Astrocyte of the cerebellum (primary cell): ENCODE measurements at regions not wholly inside any gene's neighbourhood (a gene's known extent, or its start where the extent isn't known, plus 50 kb on each side); places are given as distances from the start of the nearest gene placed in this dataset.

Experiments
- DNase-seq: peaks from one replicate; pipeline ENCODE4 v3.0.0-alpha.2; 2011; ENCODE audit warnings: low read depth
- H3K4me3 ChIP-seq: 2 replicates; pipeline ENCODE4 v1.5.1; 2011; ENCODE audit warnings: mild to moderate bottlenecking, low read depth, low read length, moderate library complexity
- in situ Hi-C: cut with HindIII; loops from 2 replicates; pipeline ENCODE4 v1.10.0; 2017; ENCODE audit warnings: low sequenced_read_pairs
- TF ChIP-seq, protein P1 (sequence below): IDR thresholded peaks from 2 replicates; pipeline ENCODE4 v1.5.1; 2012; ENCODE audit warnings: low read length, low read depth, moderate library complexity, mild to moderate bottlenecking; ENCODE audit errors: missing control alignments

DNA sequence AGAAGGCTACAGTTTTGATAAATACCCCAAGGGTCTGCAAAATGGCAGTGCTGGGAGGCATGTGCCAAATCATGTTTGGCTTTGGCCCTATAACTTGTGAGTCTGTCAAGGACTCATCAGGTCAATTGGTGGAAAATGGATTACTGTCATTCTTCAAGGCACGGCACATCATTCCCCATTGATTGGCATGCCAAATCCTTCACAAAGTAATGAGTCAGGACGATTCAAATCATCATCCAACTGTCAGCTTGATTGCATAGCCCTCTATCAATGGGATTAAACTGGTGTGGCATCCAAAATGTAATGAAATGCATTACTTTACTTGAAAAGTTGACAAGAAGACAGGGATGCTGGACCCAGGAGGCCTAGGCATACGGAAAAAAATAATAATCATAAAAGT lies 441.6 kb upstream of the PIK3C3 start:
- no peak for DNase-seq
- TF ChIP-seq, protein P1, sequence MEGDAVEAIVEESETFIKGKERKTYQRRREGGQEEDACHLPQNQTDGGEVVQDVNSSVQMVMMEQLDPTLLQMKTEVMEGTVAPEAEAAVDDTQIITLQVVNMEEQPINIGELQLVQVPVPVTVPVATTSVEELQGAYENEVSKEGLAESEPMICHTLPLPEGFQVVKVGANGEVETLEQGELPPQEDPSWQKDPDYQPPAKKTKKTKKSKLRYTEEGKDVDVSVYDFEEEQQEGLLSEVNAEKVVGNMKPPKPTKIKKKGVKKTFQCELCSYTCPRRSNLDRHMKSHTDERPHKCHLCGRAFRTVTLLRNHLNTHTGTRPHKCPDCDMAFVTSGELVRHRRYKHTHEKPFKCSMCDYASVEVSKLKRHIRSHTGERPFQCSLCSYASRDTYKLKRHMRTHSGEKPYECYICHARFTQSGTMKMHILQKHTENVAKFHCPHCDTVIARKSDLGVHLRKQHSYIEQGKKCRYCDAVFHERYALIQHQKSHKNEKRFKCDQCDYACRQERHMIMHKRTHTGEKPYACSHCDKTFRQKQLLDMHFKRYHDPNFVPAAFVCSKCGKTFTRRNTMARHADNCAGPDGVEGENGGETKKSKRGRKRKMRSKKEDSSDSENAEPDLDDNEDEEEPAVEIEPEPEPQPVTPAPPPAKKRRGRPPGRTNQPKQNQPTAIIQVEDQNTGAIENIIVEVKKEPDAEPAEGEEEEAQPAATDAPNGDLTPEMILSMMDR = no peak
- in situ Hi-C loops = no loop called here
- H3K4me3 ChIP-seq = no peak overlapping the region

DNA sequence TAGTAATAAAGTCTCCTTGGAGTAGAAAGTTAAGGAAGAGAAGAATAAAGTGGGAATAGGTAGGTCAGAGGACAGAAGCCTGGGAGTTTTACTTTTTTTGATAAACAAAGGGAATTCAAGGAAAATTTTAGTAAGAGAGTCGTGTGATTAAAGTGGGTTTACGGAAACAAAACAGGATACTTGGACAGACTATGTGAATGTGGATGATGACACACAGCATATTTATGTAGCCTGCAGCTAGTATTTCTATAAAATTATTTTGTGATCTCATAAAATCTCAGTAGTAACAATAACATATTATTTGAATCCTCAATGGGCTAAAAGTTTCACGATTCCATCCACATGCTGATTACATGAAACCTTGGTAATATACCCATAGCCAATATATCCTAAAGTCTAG lies 450.7 kb upstream of the PIK3C3 start:
- no peak overlapping the region for H3K4me3 ChIP-seq
- in situ Hi-C loops = no loop called here
- DNase-seq = no peak
- TF ChIP-seq, protein P1 = no peak

DNA sequence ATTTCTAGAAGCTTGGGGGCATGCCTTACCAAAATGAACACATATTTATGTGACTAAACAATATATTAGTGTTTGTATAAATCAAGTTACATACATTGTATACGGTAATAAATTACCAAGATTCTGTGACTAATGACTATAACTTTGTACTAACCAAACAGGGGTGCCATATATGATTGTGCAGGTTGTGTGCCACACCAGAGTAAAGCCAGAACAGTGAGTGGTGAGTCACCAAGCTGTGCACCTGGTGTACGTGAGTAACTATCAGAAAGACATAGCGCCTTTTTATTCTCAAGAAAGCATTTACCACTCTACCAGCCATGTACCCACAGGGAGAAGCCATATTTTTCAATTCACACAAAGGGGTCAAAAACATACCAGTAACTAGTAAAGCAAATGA lies 453.2 kb upstream of the PIK3C3 start:
- TF ChIP-seq, protein P1 = no peak
- no peak overlapping the region for H3K4me3 ChIP-seq
- no peak for DNase-seq
- in situ Hi-C loops = no loop called here

DNA sequence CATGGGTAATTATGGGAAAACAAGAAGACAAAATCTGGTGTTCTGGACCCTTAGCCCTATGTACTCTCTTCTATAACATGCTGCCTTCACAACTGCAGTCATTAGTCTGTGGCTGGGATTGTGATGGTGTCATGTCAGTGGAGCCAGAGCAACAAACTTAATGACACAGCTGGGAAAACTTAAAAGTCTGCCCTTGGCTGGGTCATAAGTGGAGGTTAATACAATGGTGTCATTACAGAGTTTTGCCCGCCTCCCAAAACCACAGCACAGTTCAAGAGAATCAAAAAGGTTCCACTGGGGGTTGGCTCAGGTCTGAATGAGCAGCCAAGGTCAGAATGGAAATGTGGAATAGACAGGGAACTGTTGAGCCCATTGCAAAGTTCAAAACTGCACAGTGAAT lies 455.7 kb upstream of the PIK3C3 start:
- in situ Hi-C loops = no loop called here

DNA sequence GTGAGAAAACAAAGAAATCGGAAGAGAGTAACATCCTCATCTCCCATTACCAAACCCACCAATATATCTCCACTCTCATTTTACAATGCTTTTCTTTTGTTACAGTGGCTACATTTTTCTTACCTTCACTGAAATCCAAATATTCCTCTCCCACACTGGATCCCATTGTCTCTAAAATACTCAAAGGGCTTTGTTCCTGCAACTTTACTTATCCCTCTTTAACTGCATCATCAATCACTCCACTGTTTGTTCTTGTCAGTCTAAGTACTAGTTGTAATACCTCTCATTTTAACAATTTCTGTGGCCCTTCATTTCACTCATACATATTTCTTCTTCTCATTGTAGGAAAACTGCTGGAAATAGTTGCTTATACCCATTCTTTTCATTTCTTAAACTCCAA lies 464.2 kb upstream of the PIK3C3 start:
- H3K4me3 ChIP-seq = no peak overlapping the region
- TF ChIP-seq, protein P1 = no peak
- no peak for DNase-seq
- in situ Hi-C loops = no loop called here

More for the DNA sequence above, 455.7 kb upstream of the PIK3C3 start:
- TF ChIP-seq, protein P1 = no peak
- no peak for DNase-seq
- no peak overlapping the region for H3K4me3 ChIP-seq

DNA sequence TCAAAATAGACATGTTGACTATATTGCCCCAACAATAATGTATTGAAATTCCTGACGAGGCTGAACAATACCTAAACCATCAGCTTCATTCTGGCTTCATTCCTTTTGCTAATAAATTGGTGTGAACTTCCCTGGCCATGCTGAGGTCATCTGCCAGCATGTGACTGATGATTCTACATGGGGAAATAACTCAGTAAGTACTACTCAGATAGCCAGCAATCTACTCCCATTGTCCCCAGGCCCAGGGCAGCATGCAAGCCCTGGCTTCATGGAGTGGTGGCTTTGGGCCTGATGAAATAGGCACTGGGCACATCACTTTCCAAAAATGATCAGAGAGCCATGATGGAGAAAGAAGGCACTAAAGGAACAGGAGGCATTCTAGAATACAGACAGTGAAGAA lies 468.5 kb upstream of the PIK3C3 start:
- no peak for DNase-seq
- in situ Hi-C loops = no loop called here
- TF ChIP-seq, protein P1 = no peak
- H3K4me3 ChIP-seq = no peak overlapping the region

DNA sequence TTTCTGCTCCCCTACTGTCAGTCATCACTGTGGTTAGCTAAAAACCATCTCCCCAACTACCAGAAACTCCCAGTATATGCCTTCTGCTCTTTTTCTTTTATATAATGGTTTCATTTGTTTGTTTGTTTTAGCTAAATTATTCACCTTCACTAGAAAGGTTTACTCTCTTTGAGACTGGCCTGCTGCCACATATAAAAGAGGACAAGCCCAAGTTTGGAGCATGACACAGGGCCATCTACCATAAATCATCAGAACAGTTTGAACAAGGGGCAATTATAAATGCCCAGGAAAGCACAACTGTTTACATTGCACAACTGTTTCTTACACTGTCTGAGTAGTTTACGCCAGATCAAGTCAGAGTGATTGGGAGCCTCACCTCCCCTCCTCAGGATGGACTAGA lies 471.0 kb upstream of the PIK3C3 start:
- in situ Hi-C loops = no loop called here
- no peak for DNase-seq
- TF ChIP-seq, protein P1 = no peak
- no peak overlapping the region for H3K4me3 ChIP-seq
